ENCODE measurements at regions not wholly inside any gene's neighbourhood (a gene's known extent, or its start where the extent isn't known, plus 50 kb on each side); places are given as distances from the start of the nearest gene placed in this dataset.

GRCh38 chr14:97071177-97071576 is 274.0 kb downstream of the VRK1 start:
- TF ChIP-seq CTCF (IDR thresholded peaks at IDR 0.05; ENCODE audit: low read depth, low read length, missing control alignments) = no peak
- in situ Hi-C loops (cut with HindIII; ENCODE audit: low sequenced_read_pairs) = no loop called here
- DNase-seq (ENCODE audit: low read depth) = no peak
- H3K4me3 ChIP-seq (ENCODE audit: low read depth, low read length) = no peak overlapping the region

GRCh38 chr14:97073622-97074021 is 276.4 kb downstream of the VRK1 start:
- no peak for DNase-seq (ENCODE audit: low read depth)

GRCh38 chr14:97074456-97074855 is 277.3 kb downstream of the VRK1 start:
- H3K4me3 ChIP-seq (ENCODE audit: low read depth, low read length) = no peak overlapping the region
- no peak for DNase-seq (ENCODE audit: low read depth)
- in situ Hi-C loops (cut with HindIII; ENCODE audit: low sequenced_read_pairs) = no loop called here
- TF ChIP-seq CTCF (IDR thresholded peaks at IDR 0.05; ENCODE audit: low read depth, low read length, missing control alignments) = no peak

More at GRCh38 chr14:97073622-97074021, 276.4 kb downstream of the VRK1 start:
- no peak for TF ChIP-seq CTCF (IDR thresholded peaks at IDR 0.05; ENCODE audit: low read depth, low read length, missing control alignments)
- in situ Hi-C loops (cut with HindIII; ENCODE audit: low sequenced_read_pairs) = no loop called here
- no peak overlapping the region for H3K4me3 ChIP-seq (ENCODE audit: low read depth, low read length)

GRCh38 chr14:97074856-97075255 is 277.7 kb downstream of the VRK1 start:
- no peak overlapping the region for H3K4me3 ChIP-seq (ENCODE audit: low read depth, low read length)

GRCh38 chr14:97077253-97077653 is 280.1 kb downstream of the VRK1 start:
- in situ Hi-C loops (cut with HindIII; ENCODE audit: low sequenced_read_pairs) = no loop called here
- no peak for TF ChIP-seq CTCF (IDR thresholded peaks at IDR 0.05; ENCODE audit: low read depth, low read length, missing control alignments)
- peak; percentile 95 for DNase-seq (ENCODE audit: low read depth)
- no peak overlapping the region for H3K4me3 ChIP-seq (ENCODE audit: low read depth, low read length)

More at GRCh38 chr14:97074856-97075255, 277.7 kb downstream of the VRK1 start:
- no peak for TF ChIP-seq CTCF (IDR thresholded peaks at IDR 0.05; ENCODE audit: low read depth, low read length, missing control alignments)
- no peak for DNase-seq (ENCODE audit: low read depth)
- in situ Hi-C loops (cut with HindIII; ENCODE audit: low sequenced_read_pairs) = no loop called here

GRCh38 chr14:97077687-97078086 is 280.5 kb downstream of the VRK1 start:
- no peak for TF ChIP-seq CTCF (IDR thresholded peaks at IDR 0.05; ENCODE audit: low read depth, low read length, missing control alignments)
- no peak for DNase-seq (ENCODE audit: low read depth)
- in situ Hi-C loops (cut with HindIII; ENCODE audit: low sequenced_read_pairs) = no loop called here
- no peak overlapping the region for H3K4me3 ChIP-seq (ENCODE audit: low read depth, low read length)

- no peak for TF ChIP-seq CTCF (IDR thresholded peaks at IDR 0.05; ENCODE audit: low read depth, low read length, missing control alignments)
- no peak overlapping the region for H3K4me3 ChIP-seq (ENCODE audit: low read depth, low read length)
- in situ Hi-C loops (cut with HindIII; ENCODE audit: low sequenced_read_pairs) = no loop called here
- DNase-seq (ENCODE audit: low read depth) = no peak
Observed at GRCh38 chr14:97080991-97081390, 283.8 kb downstream of the VRK1 start.
